Heart left ventricle (tissue), 16 donors: ENCODE measurements at regions not wholly inside any gene's neighbourhood (a gene's known extent, or its start where the extent isn't known, plus 50 kb on each side); places are given as distances from the start of the nearest gene placed in this dataset.

ENCODE experiments used
- ATAC-seq, 4 donors: fragments of 200-7000 bp; cut with Tn5 transposase; one replicate each; pipeline ENCODE4 v1.9.1; 2020 to 2022; ENCODE audit warnings: moderate library complexity in 4 of 4, mild to moderate bottlenecking in 3 of 4, moderate number of reproducible peaks in 1 of 4
- DNase-seq, 5 donors: peaks; one replicate each; pipeline ENCODE4 v3.0.0-alpha.2; 2020
- H3K27ac ChIP-seq, 12 donors: fragments of 200-600 bp; sonication (generic) in 4 of 12; one replicate each; pipeline versions ENCODE4 v1.5.0 to v1.8.0; 2016 to 2022; ENCODE audit warnings: mild to moderate bottlenecking in 2 of 12
- H3K27me3 ChIP-seq, 9 donors: fragments of 200-600 bp; sonication (generic) in 2 of 9; one replicate each; pipeline versions ENCODE4 v1.5.1 to v1.8.0; 2016 to 2022; ENCODE audit warnings: mild to moderate bottlenecking in 3 of 9
- H3K36me3 ChIP-seq, 9 donors: fragments of 200-600 bp; sonication (generic) in 2 of 9; one replicate each; pipeline versions ENCODE4 v1.5.0 to v1.8.0; 2018 to 2022; ENCODE audit warnings: mild to moderate bottlenecking in 2 of 9
- H3K4me1 ChIP-seq, 12 donors: fragments of 200-600 bp; sonication (generic) in 4 of 12; one replicate each; pipeline versions ENCODE4 v1.5.0 to v1.8.0; 2016 to 2022; ENCODE audit warnings: mild to moderate bottlenecking in 3 of 12
- H3K4me3 ChIP-seq, 12 donors: fragments of 200-600 bp; sonication (generic) in 4 of 12; one replicate each; pipeline versions ENCODE4 v1.5.0 to v1.8.0; 2017 to 2022; ENCODE audit warnings: mild to moderate bottlenecking in 9 of 12, moderate library complexity in 4 of 12
- H3K9me3 ChIP-seq, 12 donors: fragments of 200-600 bp; sonication (generic) in 4 of 12; one replicate each; pipeline versions ENCODE4 v1.5.0 to v1.8.0; 2016 to 2022; ENCODE audit warnings: mild to moderate bottlenecking in 1 of 12
- POLR2A ChIP-seq, 2 donors: fragments of 450-650 bp; IDR thresholded peaks; one replicate each; pipeline ENCODE4 v1.6.1; 2017; ENCODE audit warnings: antibody characterized with exemption in 2 of 2, mild to moderate bottlenecking in 2 of 2, moderate library complexity in 2 of 2
- WGBS, 4 donors: extraction: QIAGEN DNeasy Blood & Tissue Kit in 2 of 4; methylation state at CpG; one replicate each; pipeline versions ENCODE4 v1.1.5 to v1.1.7; 2013 to 2018; 5-methylcytosine and 5-hydroxymethylcytosine counted together
- intact Hi-C, 10 donors: fragments of 100-400 bp; cut with DNase I; formaldehyde crosslinking; loops; one replicate each; pipeline versions ENCODE4 v1.11.1 to v1.14.2; 2022
- TF ChIP-seq, protein P1 (sequence below), 12 donors: fragments of 200-600 bp; sonication (generic) in 4 of 12; IDR thresholded peaks; one replicate each; pipeline versions ENCODE4 v1.5.0 to v1.8.0; 2018 to 2022; ENCODE audit warnings: antibody characterized with exemption in 12 of 12, mild to moderate bottlenecking in 5 of 12
- donor health status: ischemic (EF 13 %, LVEDD 7.1; RV severe dilation, severe dysfunction).
- donor health status: healthy with polysubstance abuse.
- donor health status: DM: no; HTN: yes; CAD: no.
- donor health status: DM: no; HTN: no; CAD: no.
- donor health status: ischemic (EF 25% LVEDD 6.9; RV normal size, moderate dysfunction).
- donor health status: ischemic (EF 25% LVEDD 5.7; RV mildly dilated, moderate dysfunction).
- donor health status: healthy.
- donor health status: DM: yes; HTN: yes; CAD: no.
- donor health status: ischemic (EF 35%, LVEDD 5.7; RV mildly dilated, moderate dysfunction).
- donor health status: nonischemic (EF 11% LVEDD 7.7; RV severe dilation, severe dysfunction).
- donor health status: DM: yes; HTN: yes; CAD: no.
- donor health status: PGD.
- donor health status: ischemic (EF 29% LVEDD 5.4; RV normal size, mild dysfunction).
- donor health status: nonischemic (EF 23%, LVEDD 6.1; RV moderate dilation, normal function).

DNA sequence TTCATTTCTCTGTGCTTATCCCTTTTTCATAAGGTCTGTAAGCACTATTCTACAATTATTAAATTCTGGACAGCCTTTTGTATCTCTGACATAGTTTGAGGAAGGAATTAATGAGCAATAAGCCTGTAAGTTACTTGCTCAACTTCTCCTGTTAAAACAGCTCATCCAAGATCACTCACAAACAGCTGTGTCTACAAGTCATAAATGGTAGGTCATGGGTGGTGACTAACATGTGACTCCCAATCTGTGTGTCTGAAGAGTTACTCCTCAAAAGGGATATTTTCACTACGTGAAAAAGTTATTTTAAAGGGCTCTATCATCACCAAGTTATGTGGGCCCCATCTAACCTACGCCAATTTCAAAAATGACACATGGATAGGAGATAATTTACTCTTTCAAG, 145.2 kb upstream of the CBLB start:
- no peaks in the 10 kb centered on the region for H3K9me3 ChIP-seq
- intact Hi-C loops = no loop called here
- DNase-seq (no peak), ATAC-seq (peak in 3 of 4 donors; percentile 30 to 90 (median 74))
- H3K27me3 ChIP-seq = no peaks in the 10 kb centered on the region
- no peak overlapping the region for H3K4me3 ChIP-seq
- WGBS, 4 donors = 65 to 71% (median 70%) methylated on average over 2 of the region's 2 CpGs
- H3K4me1 ChIP-seq = peaks cover 0 to 16% (median 0%) of the 10 kb centered on the region in 12 donors
- no peak for TF ChIP-seq POLR2A (IDR thresholded peaks at IDR 0.05)
- H3K27ac ChIP-seq = peak overlapping the region in 1 of 12 donors; percentile 62
- no peaks in the 10 kb centered on the region for H3K36me3 ChIP-seq

DNA sequence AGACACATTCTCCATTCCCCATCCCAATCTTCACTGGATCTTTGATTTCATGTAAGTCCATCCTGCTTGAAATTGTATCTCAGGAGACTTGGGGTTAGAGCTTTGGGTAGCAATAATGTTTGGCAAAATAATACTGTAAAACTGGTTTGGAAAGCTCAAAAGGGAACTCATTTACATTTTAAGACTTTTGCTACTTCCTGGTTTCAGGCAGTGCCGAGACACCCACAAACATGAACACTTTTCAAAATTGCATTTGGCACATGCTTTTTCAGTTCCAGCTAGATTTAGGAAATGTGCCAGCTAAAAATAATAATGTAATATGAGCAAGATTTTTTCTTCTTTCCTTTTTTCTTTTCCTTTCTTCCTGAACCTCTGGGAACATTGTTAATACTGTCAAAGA, 145.7 kb upstream of the CBLB start:
- intact Hi-C loops = no loop called here
- Histone ChIP-seq H3K27me3 (no peaks in the 10 kb centered on the region), H3K36me3 (no peaks in the 10 kb centered on the region), H3K4me3 (no peak overlapping the region), H3K27ac (peak overlapping the region in 1 of 12 donors; percentile 62), H3K4me1 (peaks cover 0 to 16% (median 0%) of the 10 kb centered on the region in 12 donors), H3K9me3 (no peaks in the 10 kb centered on the region)
- no peak for TF ChIP-seq POLR2A (IDR thresholded peaks at IDR 0.05)
- TF ChIP-seq, protein P1, sequence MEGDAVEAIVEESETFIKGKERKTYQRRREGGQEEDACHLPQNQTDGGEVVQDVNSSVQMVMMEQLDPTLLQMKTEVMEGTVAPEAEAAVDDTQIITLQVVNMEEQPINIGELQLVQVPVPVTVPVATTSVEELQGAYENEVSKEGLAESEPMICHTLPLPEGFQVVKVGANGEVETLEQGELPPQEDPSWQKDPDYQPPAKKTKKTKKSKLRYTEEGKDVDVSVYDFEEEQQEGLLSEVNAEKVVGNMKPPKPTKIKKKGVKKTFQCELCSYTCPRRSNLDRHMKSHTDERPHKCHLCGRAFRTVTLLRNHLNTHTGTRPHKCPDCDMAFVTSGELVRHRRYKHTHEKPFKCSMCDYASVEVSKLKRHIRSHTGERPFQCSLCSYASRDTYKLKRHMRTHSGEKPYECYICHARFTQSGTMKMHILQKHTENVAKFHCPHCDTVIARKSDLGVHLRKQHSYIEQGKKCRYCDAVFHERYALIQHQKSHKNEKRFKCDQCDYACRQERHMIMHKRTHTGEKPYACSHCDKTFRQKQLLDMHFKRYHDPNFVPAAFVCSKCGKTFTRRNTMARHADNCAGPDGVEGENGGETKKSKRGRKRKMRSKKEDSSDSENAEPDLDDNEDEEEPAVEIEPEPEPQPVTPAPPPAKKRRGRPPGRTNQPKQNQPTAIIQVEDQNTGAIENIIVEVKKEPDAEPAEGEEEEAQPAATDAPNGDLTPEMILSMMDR (IDR thresholded peaks at IDR 0.05) = no peak
- WGBS, 4 donors = 72 to 81% (median 76%) methylated on average over 1 of the region's 1 CpG
- ATAC-seq = peak in 1 of 4 donors; percentile 14
- no peak for DNase-seq

DNA sequence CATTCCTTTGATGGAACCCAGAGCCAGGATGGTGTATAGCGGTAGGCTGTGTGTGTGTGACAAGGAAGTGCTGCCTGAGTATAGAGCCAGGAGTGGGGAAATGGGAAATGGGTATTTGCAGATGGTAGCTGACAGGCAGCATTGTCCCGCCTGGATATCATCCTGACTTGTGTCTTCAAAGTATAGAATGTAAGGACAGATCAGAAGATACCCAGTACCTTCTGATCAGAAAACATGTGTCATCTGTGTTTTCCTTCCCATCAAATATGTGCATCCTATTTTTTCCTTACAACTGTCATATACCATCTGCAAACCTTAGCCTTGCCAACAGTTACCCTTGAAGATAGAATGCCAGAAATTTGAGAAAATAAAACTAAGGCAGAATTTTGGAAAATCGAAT, 146.2 kb upstream of the CBLB start:
- Histone ChIP-seq H3K27me3 (no peaks in the 10 kb centered on the region), H3K4me3 (no peak overlapping the region), H3K27ac (peak overlapping the region in 1 of 12 donors; percentile 62), H3K9me3 (no peaks in the 10 kb centered on the region), H3K36me3 (no peaks in the 10 kb centered on the region), H3K4me1 (peaks cover 0 to 16% (median 0%) of the 10 kb centered on the region in 12 donors)
- TF ChIP-seq, protein P1 (IDR thresholded peaks at IDR 0.05) = no peak
- TF ChIP-seq POLR2A (IDR thresholded peaks at IDR 0.05) = no peak
- intact Hi-C loops = no loop called here
- WGBS, 4 donors = 89 to 97% (median 95%) methylated on average over 3 of the region's 3 CpGs
- ATAC-seq (no peak), DNase-seq (no peak)

DNA sequence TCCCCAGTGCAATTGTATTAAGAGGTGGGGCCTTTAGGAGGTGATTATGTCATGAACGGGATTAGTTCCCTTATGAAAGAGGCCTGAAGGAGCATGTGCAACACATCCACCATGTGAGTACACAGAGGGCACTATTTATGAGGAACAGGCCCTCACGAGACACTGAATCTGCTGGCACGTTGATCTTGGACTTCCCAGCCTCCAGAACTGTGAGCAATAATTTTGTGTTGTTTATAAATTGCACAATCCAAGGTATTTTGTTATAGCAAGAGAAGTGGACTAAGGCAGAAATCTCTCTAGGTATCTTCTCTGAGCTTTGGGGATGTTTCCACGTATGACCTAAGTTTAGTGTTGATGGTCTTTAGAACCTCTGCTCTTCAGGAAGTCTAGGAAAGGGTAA, 149.3 kb upstream of the CBLB start:
- H3K4me1 ChIP-seq = peaks cover 0 to 16% (median 0%) of the 10 kb centered on the region in 12 donors
- no peaks in the 10 kb centered on the region for H3K9me3 ChIP-seq
- no peaks in the 10 kb centered on the region for H3K27me3 ChIP-seq
- H3K4me3 ChIP-seq = no peak overlapping the region
- DNase-seq = no peak
- WGBS, 4 donors = 88 to 94% (median 92%) methylated on average over 4 of the region's 4 CpGs
- no peak overlapping the region for H3K27ac ChIP-seq
- ATAC-seq = no peak
- TF ChIP-seq POLR2A (IDR thresholded peaks at IDR 0.05) = no peak
- TF ChIP-seq, protein P1 (IDR thresholded peaks at IDR 0.05) = no peak
- intact Hi-C loops = no loop called here
- no peaks in the 10 kb centered on the region for H3K36me3 ChIP-seq

DNA sequence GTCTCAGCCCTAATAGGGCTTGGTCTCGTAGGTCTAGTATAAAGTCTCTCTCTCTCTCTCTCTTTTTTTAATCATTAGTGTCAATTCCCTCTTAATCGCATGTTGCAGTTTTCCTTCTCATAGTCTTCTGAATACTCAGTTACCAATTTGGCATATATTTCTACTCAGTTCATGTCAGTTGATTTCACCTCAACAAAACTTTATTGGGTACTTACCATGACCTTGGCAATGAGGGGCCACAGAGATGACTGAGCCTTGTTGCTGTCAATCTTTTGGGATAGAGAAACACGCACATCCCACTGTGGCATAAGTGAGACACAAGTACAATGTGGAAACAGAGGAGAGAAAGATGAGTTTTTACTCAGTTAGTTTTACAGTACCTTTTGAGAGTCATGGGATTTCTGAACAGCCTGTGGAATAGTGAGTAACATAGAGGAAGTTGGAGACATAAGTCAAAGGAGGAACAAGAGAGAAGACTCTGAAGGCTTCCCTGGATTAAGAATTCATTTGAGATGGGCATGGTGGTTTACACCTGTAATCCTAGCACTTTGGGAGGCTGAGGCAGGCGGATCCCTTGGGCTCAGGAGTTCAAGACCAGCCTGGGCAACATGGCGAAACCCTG, 150.2 kb upstream of the CBLB start:
- Histone ChIP-seq H3K4me1 (peaks cover 0 to 10% (median 0%) of the 10 kb centered on the region in 12 donors), H3K27me3 (no peaks in the 10 kb centered on the region), H3K4me3 (no peak overlapping the region), H3K36me3 (no peaks in the 10 kb centered on the region), H3K27ac (no peak overlapping the region), H3K9me3 (no peaks in the 10 kb centered on the region)
- 92 to 97% (median 95%) methylated on average over 5 of the region's 5 CpGs for WGBS, 4 donors
- intact Hi-C loops = no loop called here
- ATAC-seq = no peak
- DNase-seq = no peak
- TF ChIP-seq POLR2A (IDR thresholded peaks at IDR 0.05) = no peak
- TF ChIP-seq, protein P1 (IDR thresholded peaks at IDR 0.05) = no peak
